ENCODE measurements at regions not wholly inside any gene's neighbourhood (a gene's known extent, or its start where the extent isn't known, plus 50 kb on each side); places are given as distances from the start of the nearest gene placed in this dataset.

DNA sequence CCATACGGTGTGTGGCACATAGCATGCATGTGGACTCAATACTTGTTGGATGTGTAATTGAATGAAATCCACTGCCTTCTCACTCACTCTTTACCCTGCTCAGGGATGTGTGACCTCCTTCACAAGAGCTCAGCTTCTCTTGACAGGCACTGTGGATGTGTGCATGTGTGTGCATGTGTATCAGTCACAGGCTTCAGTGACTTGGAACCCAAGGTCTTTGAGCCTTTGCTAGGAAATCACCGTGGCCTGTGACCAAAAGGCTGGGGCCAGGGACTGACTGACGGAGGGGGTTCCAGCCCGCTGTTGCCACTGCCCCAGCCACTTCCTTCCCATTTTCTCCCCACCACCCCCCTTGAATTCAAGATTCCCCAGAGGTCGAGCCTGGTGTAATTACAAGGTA lies 144.4 kb upstream of the POU3F1 start:
- Histone ChIP-seq H3K79me2 (ENCODE audit: control insufficient read depth, insufficient read depth, low read length) (no peaks in the 10 kb centered on the region), H3K9me1 (replicated peaks; ENCODE audit: control insufficient read depth, extremely low read depth, insufficient read depth, low read length) (no peaks in the 10 kb centered on the region), H3K9ac (replicated peaks; ENCODE audit: extremely low read depth, insufficient read depth, low read length) (no peak overlapping the region), H3K4me3 (replicated peaks in 1 of 3; ENCODE audit: insufficient read depth in 1 of 3, low read depth in 1 of 3, low read length in 3 of 3) (no peak overlapping the region), H3K4me1 (ENCODE audit: control insufficient read depth, extremely low read depth, insufficient read depth, low read length) (no peaks in the 10 kb centered on the region), H2AFZ (ENCODE audit: low read depth, low read length) (no peak overlapping the region), H3K27ac (ENCODE audit: insufficient read depth, low read depth, low read length) (no peak overlapping the region), H3K27me3 (ENCODE audit: control insufficient read depth in 2 of 2, insufficient read depth in 2 of 2, low read length in 2 of 2) (no peaks in the 10 kb centered on the region), H3K36me3 (ENCODE audit: control insufficient read depth in 2 of 2, extremely low read depth in 1 of 2, insufficient read depth in 2 of 2, low read length in 2 of 2) (no peaks in the 10 kb centered on the region), H4K20me1 (replicated peaks; ENCODE audit: control insufficient read depth, extremely low read depth, insufficient read depth, low read length) (no peaks in the 10 kb centered on the region), H3K9me3 (replicated peaks; ENCODE audit: control insufficient read depth, insufficient read depth, low read length) (no peaks in the 10 kb centered on the region), H3K4me2 (ENCODE audit: insufficient read depth, low read length) (no peak overlapping the region)
- ChIA-PET POLR2A (no interaction called here), CTCF (no interaction called here)
- dilution Hi-C loops (cut with MboI; ENCODE audit: extremely low pct_ligation_motif_present, low sequenced_read_pairs) (no loop called here), intact Hi-C loops (cut with micrococcal nuclease) (no loop called here)
- no peak for DNase-seq (ENCODE audit: low read depth, low spot score)
- FAIRE-seq = no peak
- TF ChIP-seq, protein P1, sequence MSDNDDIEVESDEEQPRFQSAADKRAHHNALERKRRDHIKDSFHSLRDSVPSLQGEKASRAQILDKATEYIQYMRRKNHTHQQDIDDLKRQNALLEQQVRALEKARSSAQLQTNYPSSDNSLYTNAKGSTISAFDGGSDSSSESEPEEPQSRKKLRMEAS (IDR thresholded peaks at IDR 0.05; ENCODE audit: insufficient read depth, insufficient read length) = no peak
- TF ChIP-seq POLR2AphosphoS5 (IDR thresholded peaks at IDR 0.05; ENCODE audit: insufficient read depth, low read depth, low read length) = no peak
- no peak for TF ChIP-seq POLR2A (IDR thresholded peaks at IDR 0.05; ENCODE audit: low read depth, low read length)
- TF ChIP-seq GATA2 (IDR thresholded peaks at IDR 0.05; ENCODE audit: insufficient read depth, insufficient read length, low read depth, low read length) = no peak
- BruUV-seq (replicated peaks) = no TSS peak

DNA sequence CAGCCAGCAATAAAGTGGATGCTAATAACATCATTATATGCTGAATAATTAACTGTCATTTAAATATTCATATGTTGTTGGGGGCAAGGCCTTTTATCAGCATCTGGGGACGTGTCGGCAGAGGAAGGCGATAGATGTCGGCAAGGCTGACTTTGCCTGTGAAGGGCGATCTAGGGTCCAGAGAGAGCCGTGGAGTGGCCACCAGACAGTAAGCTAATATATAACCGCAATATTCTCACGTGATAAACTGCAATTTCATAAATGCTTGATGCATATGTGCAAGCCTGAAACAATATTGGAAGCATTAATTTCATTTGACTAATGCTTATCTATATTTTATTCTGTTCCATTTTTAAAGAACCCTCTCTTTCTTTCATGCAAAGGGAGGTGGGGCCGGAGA lies 141.0 kb upstream of the POU3F1 start:
- Histone ChIP-seq H3K9me1 (replicated peaks; ENCODE audit: control insufficient read depth, extremely low read depth, insufficient read depth, low read length) (no peaks in the 10 kb centered on the region), H4K20me1 (replicated peaks; ENCODE audit: control insufficient read depth, extremely low read depth, insufficient read depth, low read length) (no peaks in the 10 kb centered on the region), H3K9ac (replicated peaks; ENCODE audit: extremely low read depth, insufficient read depth, low read length) (no peak overlapping the region), H3K36me3 (ENCODE audit: control insufficient read depth in 2 of 2, extremely low read depth in 1 of 2, insufficient read depth in 2 of 2, low read length in 2 of 2) (no peaks in the 10 kb centered on the region), H2AFZ (ENCODE audit: low read depth, low read length) (no peak overlapping the region), H3K27me3 (ENCODE audit: control insufficient read depth in 2 of 2, insufficient read depth in 2 of 2, low read length in 2 of 2) (peaks cover 0 to 2% of the 10 kb centered on the region in 2 experiments), H3K27ac (ENCODE audit: insufficient read depth, low read depth, low read length) (no peak overlapping the region), H3K79me2 (ENCODE audit: control insufficient read depth, insufficient read depth, low read length) (no peaks in the 10 kb centered on the region), H3K4me1 (ENCODE audit: control insufficient read depth, extremely low read depth, insufficient read depth, low read length) (no peaks in the 10 kb centered on the region), H3K4me3 (replicated peaks in 1 of 3; ENCODE audit: insufficient read depth in 1 of 3, low read depth in 1 of 3, low read length in 3 of 3) (no peak overlapping the region), H3K4me2 (ENCODE audit: insufficient read depth, low read length) (no peak overlapping the region), H3K9me3 (replicated peaks; ENCODE audit: control insufficient read depth, insufficient read depth, low read length) (no peaks in the 10 kb centered on the region)
- dilution Hi-C loops (cut with MboI; ENCODE audit: extremely low pct_ligation_motif_present, low sequenced_read_pairs) (no loop called here), intact Hi-C loops (cut with micrococcal nuclease) (no loop called here)
- no peak for DNase-seq (ENCODE audit: low read depth, low spot score)
- no peak for TF ChIP-seq POLR2A (IDR thresholded peaks at IDR 0.05; ENCODE audit: low read depth, low read length)
- no peak for TF ChIP-seq MYC (IDR thresholded peaks at IDR 0.05; ENCODE audit: low read depth, low read length)
- TF ChIP-seq GATA2 (IDR thresholded peaks at IDR 0.05; ENCODE audit: insufficient read depth, insufficient read length, low read depth, low read length) = no peak
- no peak for TF ChIP-seq JUN (IDR thresholded peaks at IDR 0.05; ENCODE audit: borderline replicate concordance, insufficient read depth, insufficient read length, low read depth)
- TF ChIP-seq, protein P2, sequence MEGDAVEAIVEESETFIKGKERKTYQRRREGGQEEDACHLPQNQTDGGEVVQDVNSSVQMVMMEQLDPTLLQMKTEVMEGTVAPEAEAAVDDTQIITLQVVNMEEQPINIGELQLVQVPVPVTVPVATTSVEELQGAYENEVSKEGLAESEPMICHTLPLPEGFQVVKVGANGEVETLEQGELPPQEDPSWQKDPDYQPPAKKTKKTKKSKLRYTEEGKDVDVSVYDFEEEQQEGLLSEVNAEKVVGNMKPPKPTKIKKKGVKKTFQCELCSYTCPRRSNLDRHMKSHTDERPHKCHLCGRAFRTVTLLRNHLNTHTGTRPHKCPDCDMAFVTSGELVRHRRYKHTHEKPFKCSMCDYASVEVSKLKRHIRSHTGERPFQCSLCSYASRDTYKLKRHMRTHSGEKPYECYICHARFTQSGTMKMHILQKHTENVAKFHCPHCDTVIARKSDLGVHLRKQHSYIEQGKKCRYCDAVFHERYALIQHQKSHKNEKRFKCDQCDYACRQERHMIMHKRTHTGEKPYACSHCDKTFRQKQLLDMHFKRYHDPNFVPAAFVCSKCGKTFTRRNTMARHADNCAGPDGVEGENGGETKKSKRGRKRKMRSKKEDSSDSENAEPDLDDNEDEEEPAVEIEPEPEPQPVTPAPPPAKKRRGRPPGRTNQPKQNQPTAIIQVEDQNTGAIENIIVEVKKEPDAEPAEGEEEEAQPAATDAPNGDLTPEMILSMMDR (IDR thresholded peaks at IDR 0.05; ENCODE audit: extremely low read depth in 1 of 2, insufficient read depth in 1 of 2, low read depth in 1 of 2, low read length in 2 of 2) = no peak
- no peak for TF ChIP-seq EZH2 (IDR thresholded peaks at IDR 0.05; ENCODE audit: borderline replicate concordance, low read depth, low read length, severe bottlenecking)
- TF ChIP-seq FOS (IDR thresholded peaks at IDR 0.05; ENCODE audit: borderline replicate concordance, insufficient read depth, low read length) = no peak
- no peak for TF ChIP-seq POLR2AphosphoS5 (IDR thresholded peaks at IDR 0.05; ENCODE audit: insufficient read depth, low read depth, low read length)
- TF ChIP-seq, protein P1 (IDR thresholded peaks at IDR 0.05; ENCODE audit: insufficient read depth, insufficient read length) = no peak
- ChIA-PET POLR2A (no interaction called here), CTCF (no interaction called here)
- BruUV-seq (replicated peaks) = no TSS peak
- no peak for FAIRE-seq
